GM19351 (cell line): ENCODE measurements at regions not wholly inside any gene's neighbourhood (a gene's known extent, or its start where the extent isn't known, plus 50 kb on each side); places are given as distances from the start of the nearest gene placed in this dataset.

Experiments
- ATAC-seq: cut with Tn5 transposase; IDR thresholded peaks from one replicate; pipeline ENCODE4 v1.9.1; 2021; ENCODE audit warnings: mild to moderate bottlenecking, moderate library complexity; ENCODE audit not compliant: unreplicated experiment

DNA sequence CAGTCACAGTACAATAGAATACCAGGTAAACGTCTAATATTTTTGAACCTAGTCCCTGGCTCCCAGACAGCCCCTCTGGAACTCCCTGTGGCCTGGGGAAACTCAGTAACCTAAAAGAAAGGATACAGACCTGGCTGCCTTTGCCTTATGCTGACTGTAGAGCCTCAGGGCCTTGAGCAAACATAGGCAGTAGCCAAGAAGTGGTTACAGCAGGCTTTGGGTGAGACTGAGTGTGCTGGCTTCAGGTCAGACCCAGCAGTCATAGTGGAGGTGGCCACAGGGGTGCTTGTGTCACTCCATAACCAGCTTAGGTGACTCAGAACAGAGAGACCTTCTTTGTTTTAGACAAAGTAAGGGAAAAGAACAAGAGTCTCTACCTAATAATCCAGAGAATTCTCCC lies 141.8 kb upstream of the PRDX4 start:
- ATAC-seq, result no peak

- no peak for ATAC-seq
Observed at GRCh38 chrX:23540532-23540931, 126.8 kb upstream of the PRDX4 start.

- no peak for ATAC-seq
Observed at GRCh38 chrX:23548164-23548563, 119.1 kb upstream of the PRDX4 start.

GRCh38 chrX:23552303-23552702 lies 115.0 kb upstream of the PRDX4 start:
- no peak for ATAC-seq

GRCh38 chrX:23554304-23554703 lies 113.0 kb upstream of the PRDX4 start:
- ATAC-seq, result peak; percentile 62

GRCh38 chrX:23557070-23557469 lies 110.2 kb upstream of the PRDX4 start:
- ATAC-seq, result peak; percentile 56

DNA sequence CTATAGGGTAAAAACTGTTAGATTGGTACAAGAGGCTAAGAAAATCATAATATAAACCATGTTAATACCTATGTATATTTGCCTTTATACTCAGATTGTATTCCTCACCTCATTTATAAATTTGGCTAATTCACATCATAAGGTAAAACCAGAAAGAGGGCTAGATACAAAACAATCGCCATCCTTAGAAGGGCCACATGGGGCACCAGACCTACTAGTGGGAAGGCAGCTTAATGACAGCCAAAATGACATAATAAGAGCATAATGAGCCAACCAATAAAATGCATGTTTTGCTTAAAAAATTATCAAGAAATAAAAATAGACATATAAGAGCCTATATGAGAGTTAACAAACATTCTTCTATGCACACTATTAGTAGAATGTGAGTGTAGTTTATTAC lies 107.3 kb upstream of the PRDX4 start:
- ATAC-seq, result no peak

GRCh38 chrX:23570674-23571343 lies 96.5 kb upstream of the PRDX4 start:
- no peak for ATAC-seq

- no peak for ATAC-seq
Observed at GRCh38 chrX:23575281-23575680, 92.0 kb upstream of the PRDX4 start.

DNA sequence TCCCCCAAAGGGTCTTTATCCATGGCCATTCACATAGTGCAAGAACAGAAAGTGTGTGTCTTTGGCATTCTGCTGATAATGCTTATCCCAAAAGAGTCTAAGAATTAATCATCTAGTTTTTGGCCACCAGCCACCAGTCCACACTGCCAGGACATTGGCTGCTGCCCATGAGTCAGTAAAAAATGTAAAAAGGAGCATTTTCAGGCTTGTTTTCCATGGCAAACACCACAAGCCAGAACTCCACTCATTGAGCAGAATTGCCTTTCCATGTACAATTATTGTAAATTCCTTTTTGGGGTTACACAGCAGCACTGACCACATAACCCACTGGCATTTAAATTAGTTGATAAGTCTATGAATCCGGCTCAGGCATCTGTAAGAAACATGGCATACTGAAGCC lies 89.2 kb upstream of the PRDX4 start:
- ATAC-seq, result no peak

GRCh38 chrX:23589496-23589895 lies 77.8 kb upstream of the PRDX4 start:
- no peak for ATAC-seq

GRCh38 chrX:23592741-23593140 lies 74.6 kb upstream of the PRDX4 start:
- no peak for ATAC-seq

GRCh38 chrX:23598575-23598974 lies 68.7 kb upstream of the PRDX4 start:
- no peak for ATAC-seq

DNA sequence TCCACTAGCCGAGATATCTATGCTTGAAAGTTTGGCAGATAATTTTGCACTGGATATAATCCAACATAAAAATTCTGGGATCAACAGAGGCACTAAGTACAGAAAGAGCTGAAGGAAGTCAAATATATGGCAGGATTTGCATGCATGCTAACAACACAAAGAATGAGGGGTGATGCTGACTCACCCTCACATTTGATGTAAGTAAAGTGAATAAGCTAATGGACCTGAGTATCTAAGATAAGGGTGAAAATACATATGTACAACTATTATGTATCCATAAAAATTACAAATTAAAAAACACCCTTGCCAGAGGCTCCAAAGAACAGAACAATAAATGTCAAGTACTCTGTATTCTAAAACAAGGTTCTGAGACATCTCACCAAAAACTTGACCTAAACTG lies 63.8 kb upstream of the PRDX4 start:
- ATAC-seq, result no peak

DNA sequence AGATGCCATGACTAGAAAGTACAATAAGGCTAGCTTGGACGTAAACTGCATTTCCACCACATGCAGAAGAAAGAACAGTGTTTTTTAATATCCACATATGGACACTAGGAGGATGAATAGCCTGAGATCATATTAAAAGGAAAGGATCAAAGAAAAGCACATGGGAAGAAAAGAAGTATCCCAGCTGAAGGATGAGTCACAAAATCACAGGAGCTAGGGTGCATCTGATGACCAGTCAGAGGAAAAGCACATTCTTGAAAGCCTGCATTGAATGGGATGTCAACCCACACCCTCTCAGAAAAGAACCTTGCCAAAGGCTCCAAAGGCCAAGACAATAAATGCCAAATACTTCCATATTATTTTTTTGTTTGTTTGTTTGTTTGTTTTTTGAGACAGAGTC lies 56.8 kb upstream of the PRDX4 start:
- ATAC-seq, result no peak

- no peak for ATAC-seq
Observed at GRCh38 chrX:23612846-23613245, 54.4 kb upstream of the PRDX4 start.

DNA sequence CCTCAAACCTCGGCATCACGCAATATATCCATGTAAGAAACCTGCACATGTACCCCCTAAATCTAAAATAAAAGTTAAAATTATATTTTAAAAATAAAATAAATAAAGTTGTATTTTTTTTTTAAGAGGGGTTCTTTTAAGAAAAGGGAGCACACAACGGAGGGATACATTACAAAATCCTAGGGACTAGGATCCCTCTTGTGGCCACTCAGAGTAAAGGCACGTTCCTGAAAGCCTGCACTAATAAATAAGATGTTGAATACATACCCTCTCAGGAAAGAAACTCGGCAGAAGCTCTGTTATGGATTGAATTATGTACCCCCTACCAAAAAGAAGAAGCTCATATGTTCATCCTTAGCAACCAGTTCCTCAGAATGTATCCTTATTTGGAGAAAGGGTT lies 50.9 kb upstream of the PRDX4 start:
- ATAC-seq, result peak; percentile 96
